ENCODE measurements at regions not wholly inside any gene's neighbourhood (a gene's known extent, or its start where the extent isn't known, plus 50 kb on each side); places are given as distances from the start of the nearest gene placed in this dataset.
"Not testable (repeated sequence)": the region's sequence is repeated elsewhere in the genome, so short reads cannot be mapped to it uniquely, and the experiment has no call there.

DNA sequence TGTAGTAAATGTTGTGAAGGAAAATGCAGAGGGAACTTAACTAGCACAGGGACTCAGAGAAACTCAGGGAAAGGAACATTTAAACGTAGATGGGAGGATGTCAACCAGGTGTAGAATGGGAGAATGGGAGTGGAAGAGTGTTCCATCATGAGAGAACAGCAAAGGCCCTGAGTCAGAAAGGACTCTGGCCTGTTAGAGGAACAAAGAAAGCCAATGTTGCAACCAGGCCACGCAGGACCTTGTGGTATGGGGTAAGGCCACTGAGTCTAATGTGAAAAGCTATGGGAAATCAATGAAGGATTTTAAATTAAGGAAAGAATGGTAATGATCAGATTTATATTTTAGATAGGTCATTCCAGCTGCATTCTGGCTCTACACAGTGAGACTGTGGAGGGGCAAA is 76.6 kb upstream of the NBPF26 start:
- not testable (repeated sequence) for H3K9me3 Mint-ChIP-seq; H3K27me3 Mint-ChIP-seq; H3K4me3 Mint-ChIP-seq; H3K4me1 Mint-ChIP-seq; ATAC-seq (ENCODE audit: low read depth in 2 of 2); DNase-seq; H3K27ac Mint-ChIP-seq; H3K36me3 Mint-ChIP-seq

DNA sequence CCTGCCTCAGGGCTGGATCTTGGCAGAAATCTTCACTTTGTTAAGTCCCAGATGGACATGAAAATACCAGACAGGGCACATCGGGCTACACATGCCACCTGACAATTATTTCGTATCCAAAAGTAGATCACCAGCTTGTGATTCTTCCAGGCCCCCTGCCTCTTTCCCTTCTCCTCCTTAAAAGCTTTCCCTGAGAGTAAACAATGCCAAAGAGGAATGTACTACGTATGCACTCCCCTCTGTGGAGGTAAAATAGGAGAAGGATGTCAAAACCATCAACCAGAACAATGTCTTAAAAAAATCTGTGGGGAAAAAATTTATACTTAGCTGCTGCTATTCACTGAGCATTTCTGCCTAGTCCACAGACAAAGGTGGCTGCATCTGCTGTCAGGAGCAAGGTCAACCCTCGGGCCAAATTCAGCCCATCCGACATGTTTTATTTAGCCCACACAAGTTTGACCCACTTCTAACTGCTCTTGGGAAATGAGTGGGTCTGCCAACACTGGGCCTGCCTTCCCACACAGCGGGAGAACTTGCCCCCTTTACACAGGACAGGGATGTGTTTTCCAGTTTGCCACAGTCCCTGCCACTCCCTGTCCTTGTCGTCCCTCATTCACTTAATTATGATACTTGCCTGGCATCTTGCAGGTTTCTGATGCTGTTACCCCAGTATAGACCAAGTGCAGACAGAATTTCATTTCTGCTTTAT is 74.7 kb upstream of the NBPF26 start:
- H3K36me3 Mint-ChIP-seq; DNase-seq; H3K27me3 Mint-ChIP-seq; ATAC-seq (ENCODE audit: low read depth in 2 of 2); H3K4me1 Mint-ChIP-seq; H3K9me3 Mint-ChIP-seq; H3K27ac Mint-ChIP-seq; H3K4me3 Mint-ChIP-seq: not testable (repeated sequence)

DNA sequence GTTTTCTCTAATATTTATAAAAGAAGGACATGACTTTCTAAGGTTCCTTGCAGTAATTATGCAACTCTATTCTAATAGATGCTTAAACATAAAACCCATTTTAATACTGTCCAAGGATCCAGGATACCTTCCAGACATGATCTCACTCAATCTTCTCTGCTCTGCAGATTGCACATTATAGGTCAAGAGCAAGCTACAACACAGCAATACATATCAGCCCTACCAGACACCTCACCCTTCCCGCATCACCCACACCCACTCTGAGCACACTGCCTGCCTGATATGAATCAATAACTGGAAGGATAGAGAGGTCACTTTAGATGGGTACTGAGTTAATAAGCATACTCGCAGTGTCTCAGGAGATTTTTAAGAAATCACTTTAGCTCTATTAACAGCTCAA is 74.0 kb upstream of the NBPF26 start:
- not testable (repeated sequence) for DNase-seq; H3K4me1 Mint-ChIP-seq; H3K27me3 Mint-ChIP-seq; H3K4me3 Mint-ChIP-seq; ATAC-seq (ENCODE audit: low read depth in 2 of 2); H3K36me3 Mint-ChIP-seq; H3K27ac Mint-ChIP-seq; H3K9me3 Mint-ChIP-seq

DNA sequence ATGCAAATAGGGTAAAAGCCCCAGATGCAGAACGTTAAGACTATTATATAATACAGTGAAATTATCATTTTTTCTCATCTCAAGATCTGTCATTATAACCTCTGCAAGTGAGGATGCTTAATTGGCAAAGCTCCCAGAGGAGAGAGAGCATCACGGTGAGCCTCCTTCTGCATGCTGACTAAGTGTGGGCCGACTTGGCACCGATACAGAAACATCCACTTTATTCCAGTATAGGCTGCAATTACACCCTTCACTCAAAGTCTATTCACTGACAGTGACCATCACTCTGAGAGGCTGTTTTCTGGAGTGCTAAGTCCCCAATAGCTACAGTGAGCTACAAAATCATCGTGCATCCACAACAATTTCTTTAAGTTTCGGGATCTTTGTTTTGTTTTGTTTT is 69.6 kb upstream of the NBPF26 start:
- H3K9me3 Mint-ChIP-seq; DNase-seq; ATAC-seq (ENCODE audit: low read depth in 2 of 2); H3K27ac Mint-ChIP-seq; H3K27me3 Mint-ChIP-seq; H3K4me1 Mint-ChIP-seq; H3K36me3 Mint-ChIP-seq; H3K4me3 Mint-ChIP-seq: not testable (repeated sequence)

DNA sequence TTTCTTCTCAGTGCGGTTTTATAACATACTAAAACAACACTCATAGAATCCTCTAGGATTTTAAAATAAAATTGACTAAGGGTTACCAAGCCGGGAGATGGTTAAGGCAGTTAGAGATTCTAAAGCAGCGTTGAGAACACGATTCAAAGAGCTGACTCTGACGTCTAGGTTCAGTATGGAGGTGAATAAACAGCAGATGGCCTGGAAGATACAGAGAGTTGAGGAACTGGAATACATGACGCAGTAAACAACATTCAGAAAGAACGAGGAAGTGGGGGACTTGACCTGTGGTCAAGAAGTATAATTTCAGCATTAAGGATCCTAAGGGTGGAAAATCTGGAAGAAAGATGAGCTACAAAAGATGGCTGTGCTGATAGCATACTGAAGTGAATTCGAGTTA is 68.4 kb upstream of the NBPF26 start:
- not testable (repeated sequence) for H3K4me1 Mint-ChIP-seq, H3K36me3 Mint-ChIP-seq, H3K9me3 Mint-ChIP-seq, H3K27me3 Mint-ChIP-seq, H3K4me3 Mint-ChIP-seq, H3K27ac Mint-ChIP-seq, DNase-seq
- peak; percentile 54 to 66 for ATAC-seq (ENCODE audit: low read depth in 2 of 2)

DNA sequence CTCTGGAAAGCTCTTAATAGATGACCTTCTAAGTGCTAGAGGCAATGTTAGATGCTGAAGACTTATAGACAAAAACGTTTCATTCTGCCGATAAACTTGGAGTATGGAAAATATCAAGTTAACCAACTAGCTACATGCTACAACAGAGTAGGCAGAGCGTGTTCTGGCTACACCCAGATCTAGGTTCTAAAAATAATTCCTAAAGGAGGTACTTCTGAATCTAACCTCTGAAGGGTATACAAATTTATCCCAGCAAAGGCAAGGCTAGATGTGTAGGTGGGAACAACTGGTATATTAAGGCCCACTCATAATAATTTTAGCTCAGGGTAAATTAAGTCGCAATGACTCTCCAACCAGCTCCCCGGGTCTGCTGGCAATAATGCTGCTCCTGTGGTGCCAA is 67.6 kb upstream of the NBPF26 start:
- ATAC-seq (ENCODE audit: low read depth in 2 of 2); DNase-seq; H3K36me3 Mint-ChIP-seq; H3K27me3 Mint-ChIP-seq; H3K27ac Mint-ChIP-seq; H3K4me1 Mint-ChIP-seq; H3K4me3 Mint-ChIP-seq; H3K9me3 Mint-ChIP-seq: not testable (repeated sequence)

DNA sequence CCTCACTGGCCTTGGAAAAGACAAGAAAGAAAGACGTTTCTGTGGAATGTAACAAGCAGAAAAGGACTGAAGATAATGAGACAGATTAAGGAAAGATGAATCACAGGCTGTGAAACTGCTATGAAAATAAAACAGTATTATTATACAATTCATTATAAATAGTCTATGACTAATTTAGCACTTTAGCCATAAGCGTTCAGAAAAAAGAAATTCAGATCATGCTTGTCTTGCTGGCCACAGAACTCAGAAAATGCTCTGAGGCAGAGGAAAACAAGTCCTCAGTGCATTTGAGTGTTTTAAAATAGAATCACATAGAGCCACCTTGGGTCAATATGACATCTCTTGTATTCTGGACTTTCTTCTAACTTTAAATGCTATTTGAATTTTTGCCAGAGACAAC is 65.9 kb upstream of the NBPF26 start:
- not testable (repeated sequence) for ATAC-seq (ENCODE audit: low read depth in 2 of 2); H3K9me3 Mint-ChIP-seq; DNase-seq; H3K4me1 Mint-ChIP-seq; H3K4me3 Mint-ChIP-seq; H3K36me3 Mint-ChIP-seq; H3K27ac Mint-ChIP-seq; H3K27me3 Mint-ChIP-seq

DNA sequence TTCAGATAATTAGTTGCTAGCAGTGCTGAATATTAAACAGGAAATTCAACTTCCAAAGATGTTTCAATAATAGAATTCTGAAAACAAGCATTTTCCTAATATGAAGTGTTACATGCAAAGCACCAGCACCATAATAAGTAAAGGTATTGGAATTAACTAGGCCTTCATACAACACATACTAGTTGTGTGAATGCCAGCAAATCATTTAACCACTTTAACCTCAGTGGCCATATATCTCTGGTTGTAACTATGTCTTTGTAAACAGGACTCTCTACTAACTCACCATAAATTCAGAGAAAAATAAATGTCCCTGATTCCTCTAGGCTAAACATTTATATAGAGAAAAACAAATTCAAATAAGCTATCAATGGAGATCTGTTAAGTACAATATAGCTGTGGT is 65.1 kb upstream of the NBPF26 start:
- H3K27ac Mint-ChIP-seq; H3K4me3 Mint-ChIP-seq; H3K27me3 Mint-ChIP-seq; H3K4me1 Mint-ChIP-seq; H3K36me3 Mint-ChIP-seq; ATAC-seq (ENCODE audit: low read depth in 2 of 2); DNase-seq; H3K9me3 Mint-ChIP-seq: not testable (repeated sequence)

DNA sequence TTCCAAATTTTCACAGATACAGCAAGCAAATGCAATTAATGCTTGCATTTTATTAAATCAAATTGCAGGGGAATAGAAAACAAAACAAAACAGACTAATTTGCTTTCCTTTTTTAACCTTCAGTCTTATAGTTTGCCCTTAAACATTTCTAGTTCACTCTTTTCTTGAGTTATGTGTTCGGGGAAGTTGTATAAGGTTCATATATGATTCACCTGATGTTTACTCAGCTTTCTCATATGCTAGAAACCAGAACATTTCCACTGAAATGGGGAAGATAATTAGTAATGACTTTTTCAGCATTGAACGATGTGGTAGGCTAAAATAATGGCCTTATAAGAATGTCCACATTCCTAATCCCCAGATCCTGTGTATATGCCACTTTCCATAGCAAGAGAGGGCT is 64.6 kb upstream of the NBPF26 start:
- H3K9me3 Mint-ChIP-seq; ATAC-seq (ENCODE audit: low read depth in 2 of 2); H3K27me3 Mint-ChIP-seq; H3K27ac Mint-ChIP-seq; DNase-seq; H3K4me3 Mint-ChIP-seq; H3K36me3 Mint-ChIP-seq; H3K4me1 Mint-ChIP-seq: not testable (repeated sequence)

DNA sequence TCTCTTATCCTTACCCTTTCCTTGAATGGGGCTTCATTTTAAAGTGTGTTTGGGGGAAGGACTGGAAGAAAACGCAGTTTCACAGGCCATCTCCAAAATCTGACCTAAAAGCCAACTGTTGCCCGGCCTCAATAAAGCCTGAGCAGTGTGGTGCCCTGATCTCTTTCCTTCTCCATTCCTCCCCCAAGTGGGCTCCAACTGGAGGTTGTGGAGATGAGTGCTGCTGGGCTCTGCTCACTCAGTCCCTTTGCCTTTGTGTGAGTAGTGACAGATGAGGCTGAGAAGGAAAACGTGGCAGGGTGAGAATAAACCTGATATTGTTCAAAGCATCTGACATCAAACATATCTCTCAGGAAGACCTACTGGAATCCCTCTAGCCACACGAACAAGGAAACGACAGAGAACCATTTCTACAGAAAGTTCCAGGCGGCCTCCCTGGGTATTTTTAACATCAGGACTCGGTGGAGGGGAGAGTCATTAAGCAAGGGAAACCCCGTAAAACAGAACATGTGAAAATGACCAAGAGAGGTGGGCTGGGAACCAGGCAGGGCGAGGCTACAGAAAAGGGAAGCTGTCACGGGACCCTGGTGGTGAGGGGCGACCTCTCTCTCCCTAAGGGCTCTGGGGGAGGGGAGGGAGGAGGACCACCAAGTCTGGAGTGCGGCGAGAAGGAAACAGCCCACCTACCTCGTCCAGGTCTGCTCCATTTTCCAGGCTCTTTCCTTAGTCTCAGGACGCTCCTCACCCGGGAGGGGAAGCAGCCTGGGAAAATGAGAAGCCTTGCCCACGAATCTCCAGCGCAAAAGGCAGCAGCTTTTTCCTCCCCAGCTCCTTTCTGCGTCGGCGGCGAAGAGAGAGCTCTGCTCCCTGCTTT is 59.1 kb upstream of the NBPF26 start:
- not testable (repeated sequence) for H3K36me3 Mint-ChIP-seq, H3K9me3 Mint-ChIP-seq, H3K4me1 Mint-ChIP-seq, H3K27me3 Mint-ChIP-seq
- peak; percentile 42 to 48 for ATAC-seq (ENCODE audit: low read depth in 2 of 2)
- peak overlapping the region in 7 of 8 donors; percentile 66 to 92 (median 89) for H3K4me3 Mint-ChIP-seq
- H3K27ac Mint-ChIP-seq = peak overlapping the region in 3 of 6 donors; percentile 57 to 81 (median 81)
- DNase-seq = peak; percentile 11

DNA sequence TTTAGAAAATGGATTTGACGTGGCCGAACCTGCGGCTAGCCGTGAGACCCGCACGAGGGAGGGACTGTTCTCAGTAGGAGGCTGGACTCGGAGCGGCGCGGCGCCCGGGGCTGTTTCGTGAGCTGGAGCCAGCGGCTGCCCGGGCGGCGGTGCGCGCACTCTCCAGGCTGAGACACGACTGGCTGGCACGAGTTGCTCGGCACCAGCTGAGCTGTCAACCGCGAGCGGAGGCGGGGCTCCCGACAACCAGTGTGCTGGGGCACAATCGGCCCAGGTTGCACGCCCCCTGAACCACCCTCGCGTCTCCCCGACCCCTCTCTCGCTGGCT is 58.5 kb upstream of the NBPF26 start:
- not testable (repeated sequence) for DNase-seq, H3K4me1 Mint-ChIP-seq, H3K9me3 Mint-ChIP-seq, H3K36me3 Mint-ChIP-seq, H3K27me3 Mint-ChIP-seq
- Mint-ChIP-seq H3K27ac (peak overlapping the region in 3 of 6 donors; percentile 57 to 81 (median 81)), H3K4me3 (peak overlapping the region in 7 of 8 donors; percentile 66 to 92 (median 89))
- ATAC-seq (ENCODE audit: low read depth in 2 of 2) = peak; percentile 97 to 99

DNA sequence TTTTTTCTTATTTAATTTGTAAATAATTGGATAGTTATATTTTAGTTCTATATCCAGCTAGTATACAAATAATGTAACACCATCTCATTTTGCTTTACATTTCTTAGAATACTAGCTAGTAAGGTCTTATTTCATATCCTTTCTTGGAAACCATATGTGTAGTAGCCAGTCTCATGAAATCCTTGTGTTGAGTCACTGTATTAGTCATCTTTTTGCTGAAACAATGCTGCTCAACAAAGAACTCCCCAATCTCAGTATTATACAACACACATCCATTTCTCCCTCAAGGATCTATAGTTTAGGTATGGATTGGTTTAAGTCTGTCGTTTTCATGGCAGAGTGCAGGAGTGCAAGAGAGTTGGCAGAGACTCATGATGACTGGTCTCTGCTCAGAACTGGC is 55.6 kb upstream of the NBPF26 start:
- H3K27me3 Mint-ChIP-seq; H3K36me3 Mint-ChIP-seq; H3K4me1 Mint-ChIP-seq; DNase-seq; H3K9me3 Mint-ChIP-seq; H3K4me3 Mint-ChIP-seq; H3K27ac Mint-ChIP-seq; ATAC-seq (ENCODE audit: low read depth in 2 of 2): not testable (repeated sequence)
